B cell (primary cell): ENCODE measurements at regions not wholly inside any gene's neighbourhood (a gene's known extent, or its start where the extent isn't known, plus 50 kb on each side); places are given as distances from the start of the nearest gene placed in this dataset.
A peak's percentile ranks its signal among the peaks of the same experiment; 100 is the strongest.

Source experiments
- ATAC-seq: fragments of 200-7000 bp; cut with Tn5 transposase; one replicate; pipeline ENCODE4 v1.10.0; 2021; ENCODE audit warnings: low read depth, mild to moderate bottlenecking, moderate number of reproducible peaks, moderate library complexity
- CTCF ChIA-PET: fragments of 350-600 bp; sonication (Branson Sonifier 250); formaldehyde crosslinking; loops from one replicate; lab custom pipeline; 2021; ENCODE audit warnings: antibody characterized with exemption, inconsistent platforms; lab: Charles Lee
- POLR2A ChIA-PET: fragments of 350-600 bp; sonication (Branson Sonifier 250); formaldehyde crosslinking; loops from one replicate; lab custom pipeline; 2021; ENCODE audit warnings: antibody characterized with exemption; lab: Charles Lee
- DNase-seq: peaks from one replicate; pipeline ENCODE4 v3.0.0; 2013
- H2AFZ ChIP-seq: 2 replicates; pipeline ENCODE4 v1.6.1; 2012; ENCODE audit warnings: mild to moderate bottlenecking, low read depth, low read length; ENCODE audit not compliant: insufficient read depth, poor library complexity, severe bottlenecking
- H3K27ac ChIP-seq, 2 donors: 1 replicate in 1 of 2; 2 replicates in 1 of 2; pipeline ENCODE4 v1.5.1; 2012 to 2013; ENCODE audit warnings: low read length in 2 of 2, mild to moderate bottlenecking in 2 of 2, moderate library complexity in 1 of 2
- H3K27me3 ChIP-seq, 4 experiments: fragments of 200-600 bp in 1 of 4; sonication (generic) in 1 of 4; replicated peaks in 1 of 4; 1 replicate in 2 of 4; 2 replicates in 2 of 4; pipeline versions ENCODE4 v1.6.1 to v1.7.0; 2013 to 2016; ENCODE audit warnings: low read length in 3 of 4, mild to moderate bottlenecking in 2 of 4, mixed read lengths in 1 of 4, moderate library complexity in 1 of 4; ENCODE audit not compliant: insufficient read depth in 4 of 4, control insufficient read depth in 3 of 4; ENCODE audit errors: control extremely low read depth in 1 of 4
- H3K36me3 ChIP-seq, 2 experiments: replicated peaks in 1 of 2; 1 replicate in 1 of 2; 2 replicates in 1 of 2; pipeline versions ENCODE4 v1.6.1 to v1.7.1; 2013; ENCODE audit warnings: low read length in 1 of 2; ENCODE audit not compliant: insufficient read depth in 2 of 2, control insufficient read depth in 1 of 2; ENCODE audit errors: control extremely low read depth in 1 of 2, extremely low read depth in 1 of 2
- H3K4me1 ChIP-seq, 2 donors: fragments of 200-600 bp in 1 of 2; sonication (generic) in 1 of 2; 1 replicate in 1 of 2; 2 replicates in 1 of 2; pipeline versions ENCODE4 v1.5.1 to v1.6.1; 2013 to 2017; ENCODE audit warnings: low read length in 2 of 2; ENCODE audit not compliant: control insufficient read depth in 2 of 2, insufficient read depth in 2 of 2
- H3K4me2 ChIP-seq: replicated peaks from 2 replicates; pipeline ENCODE3; 2012; ENCODE audit warnings: mild to moderate bottlenecking, low read depth, low read length; ENCODE audit not compliant: poor library complexity, severe bottlenecking
- H3K4me3 ChIP-seq, 5 experiments: fragments of 200-600 bp in 1 of 5; sonication (generic) in 1 of 5; 1 replicate in 3 of 5; 2 replicates in 2 of 5; pipeline versions ENCODE4 v1.5.1 to v1.7.0; 2011 to 2016; ENCODE audit warnings: low read length in 4 of 5, mild to moderate bottlenecking in 4 of 5, low read depth in 2 of 5, control low read depth in 1 of 5, moderate library complexity in 1 of 5; ENCODE audit not compliant: insufficient read depth in 1 of 5; ENCODE audit errors: control extremely low read depth in 1 of 5, extremely low read depth in 1 of 5
- H3K79me2 ChIP-seq: fragments of 200-600 bp; sonication (generic); one replicate; pipeline ENCODE4 v1.6.0; 2016; ENCODE audit warnings: low read length; ENCODE audit not compliant: control insufficient read depth, insufficient read depth
- H3K9ac ChIP-seq: fragments of 200-600 bp; sonication (generic); 2 replicates; pipeline ENCODE4 v1.6.1; 2017; ENCODE audit warnings: mild to moderate bottlenecking, low read length, moderate library complexity
- H3K9me3 ChIP-seq, 3 donors: one replicate each; pipeline versions ENCODE4 v1.6.1 to v1.7.1; 2013; ENCODE audit warnings: low read length in 2 of 3; ENCODE audit not compliant: control insufficient read depth in 2 of 3, insufficient read depth in 1 of 3; ENCODE audit errors: control extremely low read depth in 1 of 3
- H4K20me1 ChIP-seq: 2 replicates; pipeline ENCODE4 v1.6.0; 2012; ENCODE audit warnings: mild to moderate bottlenecking, low read length; ENCODE audit not compliant: insufficient read depth, control insufficient read depth, poor library complexity, severe bottlenecking
- H3K27ac Mint-ChIP-seq: one replicate; pipeline ENCODE4 v1.8.0; 2021; ENCODE audit warnings: mixed read lengths
- H3K27me3 Mint-ChIP-seq: one replicate; pipeline ENCODE4 v1.8.0; 2021; ENCODE audit warnings: mixed read lengths
- H3K4me1 Mint-ChIP-seq: one replicate; pipeline ENCODE4 v1.8.0; 2021; ENCODE audit warnings: mixed read lengths
- H3K4me3 Mint-ChIP-seq: one replicate; pipeline ENCODE4 v1.8.0; 2021; ENCODE audit warnings: mixed read lengths
- H3K9me3 Mint-ChIP-seq: one replicate; pipeline ENCODE4 v1.8.0; 2022; ENCODE audit warnings: mixed read lengths; ENCODE audit not compliant: insufficient read depth
- EZH2 ChIP-seq: IDR thresholded peaks from 2 replicates; pipeline ENCODE4 v1.6.1; 2012; ENCODE audit warnings: borderline replicate concordance, low read depth, mild to moderate bottlenecking, moderate library complexity, low read length; ENCODE audit not compliant: insufficient read depth, poor library complexity, severe bottlenecking
- WGBS: methylation state at CpG from one replicate; pipeline ENCODE4 v1.1.5; 2013; ENCODE audit warnings: missing lambda C conversion rate; ENCODE audit not compliant: insufficient coverage; 5-methylcytosine and 5-hydroxymethylcytosine counted together
- intact Hi-C: fragments of 100-400 bp; cut with micrococcal nuclease; formaldehyde crosslinking; loops from one replicate; pipeline ENCODE4 v1.10.0; 2022
- TF ChIP-seq, protein P1 (sequence below): fragments of 200-600 bp; IDR thresholded peaks from one replicate; pipeline ENCODE4 v1.8.0; 2022; ENCODE audit warnings: antibody characterized with exemption, mild to moderate bottlenecking

DNA sequence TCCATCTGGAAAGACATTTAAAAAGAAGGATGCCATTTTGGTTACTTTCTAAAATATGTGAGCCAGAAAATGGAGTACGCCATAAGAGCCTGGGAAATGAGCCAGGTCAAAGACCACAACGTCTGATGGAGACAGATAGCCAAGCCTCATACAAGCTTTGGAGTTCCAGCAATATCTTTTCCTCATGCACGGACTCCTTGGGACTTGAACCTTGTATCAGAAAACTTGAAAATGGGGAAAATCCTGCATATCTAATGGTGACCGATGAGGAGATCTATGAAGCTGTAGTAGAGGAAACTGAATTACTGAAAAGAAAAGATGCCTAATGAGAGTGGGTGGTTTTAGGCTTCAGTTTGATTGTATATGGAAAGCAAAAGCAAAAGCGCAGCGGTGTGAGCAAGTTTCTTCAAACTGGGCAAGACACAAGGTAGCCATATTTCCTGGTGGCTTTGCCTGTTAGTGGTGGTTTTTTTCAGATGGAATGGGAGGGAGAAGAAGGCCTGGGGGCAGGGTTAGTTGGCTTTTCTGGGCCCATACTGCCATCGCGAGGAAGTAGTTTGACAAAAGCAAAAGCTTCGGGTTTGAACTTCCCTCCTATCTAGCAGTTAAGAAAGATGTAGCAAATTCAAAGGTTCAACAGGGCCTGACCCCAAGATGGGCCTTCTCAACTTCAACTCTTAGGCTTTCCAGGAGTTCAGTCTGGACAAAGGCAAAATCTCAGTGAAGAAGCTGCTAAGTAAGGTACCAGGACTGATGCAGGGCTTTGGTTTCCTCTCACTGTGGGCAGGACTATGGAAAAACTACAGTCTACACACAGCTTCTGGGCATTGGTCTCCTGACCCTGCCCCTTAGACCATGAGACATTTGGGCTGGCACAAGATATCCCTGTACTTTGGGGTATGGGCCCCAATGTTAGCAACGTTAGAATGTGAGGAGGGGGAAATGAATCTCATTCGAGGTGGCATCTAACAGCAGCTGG, 210.0 kb upstream of the STK26 start:
- ChIA-PET POLR2A (no interaction called here), CTCF (interaction anchor here (0.6 to 1.1 kb wide), 4 partner anchors 15 to 1273 kb away, joined by 3 to 4 read pairs (median 3); partner anchors contain the start of gene RAP2C)
- Histone ChIP-seq H2AFZ (peak overlapping the region; percentile 78), H3K9me3 (peaks cover 0 to 3% (median 0%) of the 10 kb centered on the region in 3 donors), H3K36me3 (no peaks in the 10 kb centered on the region), H3K79me2 (no peaks in the 10 kb centered on the region), H3K27ac (peak overlapping the region; percentile 76 to 77), H3K4me3 (peak overlapping the region; percentile 34 to 83 (median 53)), H3K9ac (peak overlapping the region; percentile 73), H3K4me1 (peaks cover 17 to 18% of the 10 kb centered on the region in 2 donors), H4K20me1 (no peaks in the 10 kb centered on the region), H3K4me2 (peak overlapping the region; percentile 77), H3K27me3 (no peaks in the 10 kb centered on the region)
- H3K4me3 Mint-ChIP-seq: peak overlapping the region; percentile 79
- H3K9me3 Mint-ChIP-seq: no peaks in the 10 kb centered on the region
- DNase-seq: peak; percentile 87
- H3K4me1 Mint-ChIP-seq: peaks cover 16% of the 10 kb centered on the region
- WGBS: 10% methylated on average over 4 of the region's 11 CpGs
- no peak for TF ChIP-seq EZH2
- TF ChIP-seq, protein P1, sequence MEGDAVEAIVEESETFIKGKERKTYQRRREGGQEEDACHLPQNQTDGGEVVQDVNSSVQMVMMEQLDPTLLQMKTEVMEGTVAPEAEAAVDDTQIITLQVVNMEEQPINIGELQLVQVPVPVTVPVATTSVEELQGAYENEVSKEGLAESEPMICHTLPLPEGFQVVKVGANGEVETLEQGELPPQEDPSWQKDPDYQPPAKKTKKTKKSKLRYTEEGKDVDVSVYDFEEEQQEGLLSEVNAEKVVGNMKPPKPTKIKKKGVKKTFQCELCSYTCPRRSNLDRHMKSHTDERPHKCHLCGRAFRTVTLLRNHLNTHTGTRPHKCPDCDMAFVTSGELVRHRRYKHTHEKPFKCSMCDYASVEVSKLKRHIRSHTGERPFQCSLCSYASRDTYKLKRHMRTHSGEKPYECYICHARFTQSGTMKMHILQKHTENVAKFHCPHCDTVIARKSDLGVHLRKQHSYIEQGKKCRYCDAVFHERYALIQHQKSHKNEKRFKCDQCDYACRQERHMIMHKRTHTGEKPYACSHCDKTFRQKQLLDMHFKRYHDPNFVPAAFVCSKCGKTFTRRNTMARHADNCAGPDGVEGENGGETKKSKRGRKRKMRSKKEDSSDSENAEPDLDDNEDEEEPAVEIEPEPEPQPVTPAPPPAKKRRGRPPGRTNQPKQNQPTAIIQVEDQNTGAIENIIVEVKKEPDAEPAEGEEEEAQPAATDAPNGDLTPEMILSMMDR: peak; percentile 58
- ATAC-seq: peak; percentile 75
- H3K27ac Mint-ChIP-seq: peak overlapping the region; percentile 86
- H3K27me3 Mint-ChIP-seq: no peaks in the 10 kb centered on the region
- intact Hi-C loops: no loop called here
